Smooth muscle cell (in vitro differentiated cells): ENCODE measurements at regions not wholly inside any gene's neighbourhood (a gene's known extent, or its start where the extent isn't known, plus 50 kb on each side); places are given as distances from the start of the nearest gene placed in this dataset.

ENCODE experiments used
- DNase-seq: peaks from one replicate; lab custom pipeline; 2025; ENCODE audit not compliant: unreplicated experiment; lab: John Stamatoyannopoulos, UW
- H2AFZ ChIP-seq: fragments of 200-600 bp; sonication (generic); 2 replicates; pipeline ENCODE4 v1.6.0; 2016; ENCODE audit warnings: antibody characterized with exemption, low read depth, mild to moderate bottlenecking
- H3F3A ChIP-seq: fragments of 200-600 bp; sonication (generic); 2 replicates; pipeline ENCODE4 v1.6.0; 2017; ENCODE audit warnings: antibody characterized with exemption, low read depth
- H3K27ac ChIP-seq: fragments of 200-600 bp; sonication (generic); 2 replicates; pipeline ENCODE4 v1.5.1; 2016; ENCODE audit warnings: low read depth, mild to moderate bottlenecking
- H3K27me3 ChIP-seq: fragments of 200-600 bp; sonication (generic); 2 replicates; pipeline ENCODE4 v1.6.1; 2016; ENCODE audit warnings: low read depth, mild to moderate bottlenecking
- H3K36me3 ChIP-seq: fragments of 200-600 bp; sonication (generic); 2 replicates; pipeline ENCODE4 v1.5.1; 2016; ENCODE audit warnings: low read depth
- H3K4me1 ChIP-seq: fragments of 200-600 bp; sonication (generic); 2 replicates; pipeline ENCODE4 v1.5.1; 2016; ENCODE audit warnings: low read depth
- H3K4me2 ChIP-seq: fragments of 200-600 bp; sonication (generic); 2 replicates; pipeline ENCODE4 v1.6.0; 2016; ENCODE audit warnings: mild to moderate bottlenecking
- H3K4me3 ChIP-seq: fragments of 200-600 bp; sonication (generic); 2 replicates; pipeline ENCODE4 v1.5.1; 2016; ENCODE audit warnings: mild to moderate bottlenecking
- H3K79me2 ChIP-seq: fragments of 200-600 bp; sonication (generic); 2 replicates; pipeline ENCODE4 v1.6.0; 2016; ENCODE audit warnings: low read depth, mild to moderate bottlenecking
- H3K9ac ChIP-seq: fragments of 200-600 bp; sonication (generic); 2 replicates; pipeline ENCODE4 v1.6.0; 2016; ENCODE audit warnings: low read depth
- H3K9me3 ChIP-seq: fragments of 200-600 bp; sonication (generic); replicated peaks from 2 replicates; pipeline ENCODE4 v1.5.1; 2016; ENCODE audit warnings: low read depth
- H4K20me1 ChIP-seq: fragments of 200-600 bp; sonication (generic); 2 replicates; pipeline ENCODE4 v1.6.0; 2016; ENCODE audit warnings: low read depth
- WGBS: methylation state at CpG from one replicate; pipeline ENCODE4 v1.1.7; 2016; ENCODE audit warnings: low lambda C conversion rate; 5-methylcytosine and 5-hydroxymethylcytosine counted together
- TF ChIP-seq, protein P1 (sequence below): fragments of 200-600 bp; sonication (generic); IDR thresholded peaks from 2 replicates; pipeline ENCODE4 v1.5.1; 2017; ENCODE audit warnings: borderline replicate concordance, mild to moderate bottlenecking, antibody characterized with exemption; ENCODE audit not compliant: insufficient read depth, poor library complexity, severe bottlenecking

DNA sequence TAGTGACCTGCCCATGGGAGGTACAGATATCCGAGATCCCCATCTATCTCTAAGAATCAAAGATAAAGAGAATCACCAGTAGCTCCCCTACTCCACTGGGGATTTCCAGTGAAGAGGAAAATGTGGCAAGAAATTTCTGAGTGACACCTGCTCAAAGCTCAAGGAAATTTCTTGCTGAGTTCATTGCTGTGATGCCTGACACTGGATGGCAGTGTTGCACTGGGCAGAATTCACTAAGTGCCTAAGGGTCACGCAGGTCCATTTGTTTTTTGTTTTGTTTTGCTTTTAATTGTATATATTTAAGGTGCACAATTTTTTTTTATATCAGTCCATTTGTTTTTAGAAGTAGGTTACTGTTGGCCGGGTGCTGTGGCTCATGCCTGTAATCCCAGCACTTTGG, 109.5 kb upstream of the KCNAB1 start:
- Histone ChIP-seq H3K4me1 (no peaks in the 10 kb centered on the region), H2AFZ (no peak overlapping the region), H3K27me3 (no peaks in the 10 kb centered on the region), H3F3A (no peaks in the 10 kb centered on the region), H4K20me1 (no peaks in the 10 kb centered on the region), H3K27ac (no peak overlapping the region), H3K79me2 (no peaks in the 10 kb centered on the region), H3K4me3 (no peak overlapping the region), H3K36me3 (no peaks in the 10 kb centered on the region), H3K9ac (no peak overlapping the region), H3K9me3 (no peaks in the 10 kb centered on the region), H3K4me2 (no peak overlapping the region)
- DNase-seq, result no peak
- TF ChIP-seq, protein P1, sequence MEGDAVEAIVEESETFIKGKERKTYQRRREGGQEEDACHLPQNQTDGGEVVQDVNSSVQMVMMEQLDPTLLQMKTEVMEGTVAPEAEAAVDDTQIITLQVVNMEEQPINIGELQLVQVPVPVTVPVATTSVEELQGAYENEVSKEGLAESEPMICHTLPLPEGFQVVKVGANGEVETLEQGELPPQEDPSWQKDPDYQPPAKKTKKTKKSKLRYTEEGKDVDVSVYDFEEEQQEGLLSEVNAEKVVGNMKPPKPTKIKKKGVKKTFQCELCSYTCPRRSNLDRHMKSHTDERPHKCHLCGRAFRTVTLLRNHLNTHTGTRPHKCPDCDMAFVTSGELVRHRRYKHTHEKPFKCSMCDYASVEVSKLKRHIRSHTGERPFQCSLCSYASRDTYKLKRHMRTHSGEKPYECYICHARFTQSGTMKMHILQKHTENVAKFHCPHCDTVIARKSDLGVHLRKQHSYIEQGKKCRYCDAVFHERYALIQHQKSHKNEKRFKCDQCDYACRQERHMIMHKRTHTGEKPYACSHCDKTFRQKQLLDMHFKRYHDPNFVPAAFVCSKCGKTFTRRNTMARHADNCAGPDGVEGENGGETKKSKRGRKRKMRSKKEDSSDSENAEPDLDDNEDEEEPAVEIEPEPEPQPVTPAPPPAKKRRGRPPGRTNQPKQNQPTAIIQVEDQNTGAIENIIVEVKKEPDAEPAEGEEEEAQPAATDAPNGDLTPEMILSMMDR, result peak; percentile 40
- WGBS, result 45% methylated on average over 3 of the region's 3 CpGs

DNA sequence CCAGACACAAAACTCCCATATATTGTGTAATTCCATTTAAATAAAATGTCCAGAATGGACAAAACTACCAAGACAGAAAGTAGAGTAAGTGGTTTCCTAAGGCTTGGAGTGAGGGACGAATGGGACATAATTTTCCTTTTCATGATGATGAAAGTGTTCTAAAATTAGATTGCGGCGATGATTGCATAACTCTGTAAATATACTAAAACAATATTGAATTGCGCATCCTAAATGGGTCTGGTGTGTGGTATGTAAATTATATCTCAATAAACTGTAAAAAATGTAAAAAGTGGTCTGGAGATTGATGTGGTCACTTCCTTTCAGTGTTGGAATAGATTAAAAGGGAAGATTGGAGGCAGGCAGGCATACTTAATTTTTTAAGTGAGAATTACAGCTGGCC, 105.9 kb upstream of the KCNAB1 start:
- H3K4me2 ChIP-seq, result no peak overlapping the region
- DNase-seq, result no peak
- H3F3A ChIP-seq, result no peaks in the 10 kb centered on the region
- H3K79me2 ChIP-seq, result no peaks in the 10 kb centered on the region
- H3K9me3 ChIP-seq, result no peaks in the 10 kb centered on the region
- peaks cover 3% of the 10 kb centered on the region for H3K4me1 ChIP-seq
- no peak overlapping the region for H3K4me3 ChIP-seq
- no peak overlapping the region for H2AFZ ChIP-seq
- H3K27me3 ChIP-seq, result no peaks in the 10 kb centered on the region
- no peak overlapping the region for H3K9ac ChIP-seq
- H3K27ac ChIP-seq, result no peak overlapping the region
- whole genome bisulfite sequencing, result 71% methylated on average over 4 of the region's 4 CpGs
- TF ChIP-seq, protein P1, result no peak
- no peaks in the 10 kb centered on the region for H4K20me1 ChIP-seq
- H3K36me3 ChIP-seq, result no peaks in the 10 kb centered on the region

DNA sequence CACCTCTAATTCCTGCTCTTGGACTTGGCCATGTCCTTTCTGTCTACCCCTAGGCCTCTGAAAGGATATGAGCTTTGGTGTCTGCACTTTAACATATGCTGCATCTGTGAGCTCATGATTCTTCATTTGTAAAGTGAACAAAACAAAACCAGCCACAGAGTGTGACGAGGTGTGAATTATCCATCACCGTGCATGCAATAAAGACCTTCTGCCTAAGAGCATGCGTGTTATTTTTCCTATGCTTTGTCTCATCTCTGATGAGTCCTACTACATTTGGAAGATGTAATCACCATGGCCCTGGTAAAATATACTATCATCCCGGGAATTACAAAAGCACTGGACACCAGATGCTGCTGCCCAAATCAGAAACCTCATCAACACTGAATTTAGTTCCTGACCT, 103.5 kb upstream of the KCNAB1 start:
- no peak overlapping the region for H3K4me3 ChIP-seq
- no peaks in the 10 kb centered on the region for H4K20me1 ChIP-seq
- no peaks in the 10 kb centered on the region for H3K27me3 ChIP-seq
- H3K9me3 ChIP-seq, result no peaks in the 10 kb centered on the region
- H3K36me3 ChIP-seq, result no peaks in the 10 kb centered on the region
- TF ChIP-seq, protein P1, result no peak
- H3K4me2 ChIP-seq, result no peak overlapping the region
- no peaks in the 10 kb centered on the region for H3K79me2 ChIP-seq
- DNase-seq, result no peak
- 57% methylated on average over 4 of the region's 4 CpGs for WGBS
- no peak overlapping the region for H3K27ac ChIP-seq
- H2AFZ ChIP-seq, result no peak overlapping the region
- H3K4me1 ChIP-seq, result peaks cover 3% of the 10 kb centered on the region
- no peaks in the 10 kb centered on the region for H3F3A ChIP-seq
- no peak overlapping the region for H3K9ac ChIP-seq

DNA sequence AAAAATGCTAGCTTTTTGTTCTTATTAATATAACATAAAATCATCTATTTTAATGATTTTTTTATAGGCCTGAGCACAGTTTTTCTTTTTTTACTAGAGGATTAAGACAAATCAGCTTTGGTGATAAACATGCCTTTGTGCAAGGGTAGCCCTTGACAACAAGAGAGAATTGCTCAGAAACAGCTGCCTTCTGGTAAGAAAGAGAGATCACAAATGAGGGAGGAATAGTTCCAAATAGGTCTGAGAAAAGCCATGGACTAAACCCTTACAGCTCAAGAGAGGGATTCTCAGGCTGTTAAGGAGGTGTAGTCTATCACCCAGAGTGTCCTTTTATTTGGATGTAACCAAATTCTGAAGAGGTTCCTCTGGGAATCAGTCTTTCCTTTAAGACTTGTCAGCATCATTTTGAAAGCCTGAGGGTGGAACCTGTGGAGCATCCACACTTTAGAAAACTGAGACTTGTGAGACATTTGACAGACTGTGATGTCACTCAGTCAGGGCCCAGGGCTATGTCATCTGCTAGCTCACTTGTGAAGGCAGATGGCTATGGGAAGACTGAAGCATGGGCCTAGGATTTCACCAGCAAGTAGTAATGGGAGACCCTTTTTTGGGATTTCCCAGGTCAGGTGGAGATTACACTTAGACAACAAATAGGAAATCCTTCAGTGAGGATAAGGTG, 102.9 kb upstream of the KCNAB1 start:
- Histone ChIP-seq H3K79me2 (no peaks in the 10 kb centered on the region), H3K27me3 (no peaks in the 10 kb centered on the region), H3K4me1 (peaks cover 3% of the 10 kb centered on the region), H3K27ac (no peak overlapping the region), H4K20me1 (no peaks in the 10 kb centered on the region), H3K4me2 (no peak overlapping the region), H3K36me3 (no peaks in the 10 kb centered on the region), H2AFZ (no peak overlapping the region), H3F3A (no peaks in the 10 kb centered on the region), H3K4me3 (no peak overlapping the region), H3K9me3 (no peaks in the 10 kb centered on the region), H3K9ac (no peak overlapping the region)
- TF ChIP-seq, protein P1, result no peak
- DNase-seq, result no peak
